ENCODE measurements at regions not wholly inside any gene's neighbourhood (a gene's known extent, or its start where the extent isn't known, plus 50 kb on each side); places are given as distances from the start of the nearest gene placed in this dataset.

GRCh38 chr6:47381036-47381435, 71.3 kb upstream of the TNFRSF21 start (continued):
- no peak for TF ChIP-seq CCDC6 (CRISPR knock-in tag; IDR thresholded peaks at IDR 0.05)
- TF ChIP-seq, protein P1, sequence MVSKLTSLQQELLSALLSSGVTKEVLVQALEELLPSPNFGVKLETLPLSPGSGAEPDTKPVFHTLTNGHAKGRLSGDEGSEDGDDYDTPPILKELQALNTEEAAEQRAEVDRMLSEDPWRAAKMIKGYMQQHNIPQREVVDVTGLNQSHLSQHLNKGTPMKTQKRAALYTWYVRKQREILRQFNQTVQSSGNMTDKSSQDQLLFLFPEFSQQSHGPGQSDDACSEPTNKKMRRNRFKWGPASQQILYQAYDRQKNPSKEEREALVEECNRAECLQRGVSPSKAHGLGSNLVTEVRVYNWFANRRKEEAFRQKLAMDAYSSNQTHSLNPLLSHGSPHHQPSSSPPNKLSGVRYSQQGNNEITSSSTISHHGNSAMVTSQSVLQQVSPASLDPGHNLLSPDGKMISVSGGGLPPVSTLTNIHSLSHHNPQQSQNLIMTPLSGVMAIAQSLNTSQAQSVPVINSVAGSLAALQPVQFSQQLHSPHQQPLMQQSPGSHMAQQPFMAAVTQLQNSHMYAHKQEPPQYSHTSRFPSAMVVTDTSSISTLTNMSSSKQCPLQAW (CRISPR knock-in tag; IDR thresholded peaks at IDR 0.05): no peak
- TF ChIP-seq ZMYM3 (CRISPR knock-in tag; IDR thresholded peaks at IDR 0.05): no peak

DNA sequence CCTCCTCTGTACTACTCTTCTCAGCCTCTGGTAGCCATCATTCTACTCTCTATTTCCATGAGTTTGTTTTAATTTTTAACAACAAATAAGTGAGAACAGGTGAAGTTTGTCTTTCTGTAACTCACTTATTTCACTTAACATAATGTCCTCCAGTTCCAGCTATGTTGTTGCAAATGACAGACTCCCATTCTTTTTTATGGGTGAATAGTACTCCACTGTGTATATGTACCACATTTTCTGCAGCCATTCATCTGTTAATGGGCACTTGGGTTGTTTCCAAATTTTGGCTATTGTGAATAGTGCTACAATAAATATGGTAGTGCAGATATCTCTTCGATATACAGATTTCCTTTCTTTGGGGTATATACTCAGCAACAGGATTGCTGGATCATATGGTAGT, 73.7 kb upstream of the TNFRSF21 start:
- ATAC-seq (no peak), FAIRE-seq (no peak), DNase-seq (ENCODE audit: low spot score) (no peak)
- H3K9ac ChIP-seq (ENCODE audit: insufficient read depth, low read depth, low read length): no peak overlapping the region
- ChIA-PET CTCF (ENCODE audit: low intra/inter-chr PET ratio, low total read pairs) (no interaction called here), POLR2A (no interaction called here)
- 3% methylated on average over 1 of the region's 1 CpG for WGBS (ENCODE audit: low lambda C conversion rate)
- no peak overlapping the region for H3K4me2 ChIP-seq (ENCODE audit: low read depth, low read length)
- H2AFZ ChIP-seq (ENCODE audit: low read length): no peak overlapping the region
- H3K9me3 ChIP-seq (ENCODE audit: low read length): no peaks in the 10 kb centered on the region
- TF ChIP-seq E2F2 (CRISPR knock-in tag; IDR thresholded peaks at IDR 0.05; ENCODE audit: borderline replicate concordance) (no peak), SMARCE1 (IDR thresholded peaks at IDR 0.05; ENCODE audit: borderline replicate concordance) (no peak), ZNF782 (CRISPR knock-in tag; IDR thresholded peaks at IDR 0.05; ENCODE audit: borderline replicate concordance) (no peak), SMAD1 (CRISPR knock-in tag; IDR thresholded peaks at IDR 0.05; ENCODE audit: borderline replicate concordance, low read depth) (no peak), ELF1 (CRISPR knock-in tag; IDR thresholded peaks at IDR 0.05) (no peak), RAD21 (CRISPR knock-in tag; IDR thresholded peaks at IDR 0.05) (no peak), ZNF350 (CRISPR knock-in tag; IDR thresholded peaks at IDR 0.05; ENCODE audit: borderline replicate concordance, low read depth) (no peak), TOE1 (CRISPR knock-in tag; IDR thresholded peaks at IDR 0.05) (no peak), CBFB (CRISPR knock-in tag; IDR thresholded peaks at IDR 0.05) (no peak), PHF5A (CRISPR knock-in tag; IDR thresholded peaks at IDR 0.05; ENCODE audit: low read depth, unreplicated experiment) (no peak), ZNF713 (CRISPR knock-in tag; IDR thresholded peaks at IDR 0.05) (no peak), ZNF121 (CRISPR knock-in tag; IDR thresholded peaks at IDR 0.05) (no peak)
- H3K36me3 ChIP-seq (replicated peaks in 1 of 2; ENCODE audit: control insufficient read depth in 1 of 2, insufficient read depth in 2 of 2, low read length in 2 of 2): no peaks in the 10 kb centered on the region
- no peak overlapping the region for H3K27ac ChIP-seq (ENCODE audit: extremely low read length, insufficient read depth, low read length)
- no peaks in the 10 kb centered on the region for H3K4me1 ChIP-seq (ENCODE audit: insufficient read depth, low read length)
- no peak overlapping the region for H3K4me3 ChIP-seq (replicated peaks in 1 of 3; ENCODE audit: insufficient read depth in 1 of 3, low read depth in 2 of 3, low read length in 3 of 3)
- peaks cover 0 to 14% of the 10 kb centered on the region in 2 experiments; a peak in 2 of 5 replicates for H3K27me3 ChIP-seq (ENCODE audit: control insufficient read depth in 1 of 2, insufficient read depth in 2 of 2, low read length in 2 of 2)
- H4K20me1 ChIP-seq (ENCODE audit: insufficient read depth, low read length): no peaks in the 10 kb centered on the region
- intact Hi-C loops (cut with micrococcal nuclease; ENCODE audit: unreplicated experiment) (no loop called here), in situ Hi-C loops (cut with HindIII; ENCODE audit: extremely low pct_ligation_motif_present, low pct_unique_long_range_greater_than_20kb) (no loop called here)
- no TSS peak for BruUV-seq (replicated peaks)
- H3K79me2 ChIP-seq (ENCODE audit: insufficient read depth, low read length): no peaks in the 10 kb centered on the region

Data from HepG2 (cell line).